Erythroblast (primary cell): ENCODE measurements at regions not wholly inside any gene's neighbourhood (a gene's known extent, or its start where the extent isn't known, plus 50 kb on each side); places are given as distances from the start of the nearest gene placed in this dataset.

ENCODE experiments used
- GATA1 ChIP-seq: IDR thresholded peaks from 2 replicates; pipeline ENCODE4 v1.6.1; 2011; ENCODE audit warnings: low read depth, mild to moderate bottlenecking, control low read depth, low read length, moderate library complexity
- POLR2A ChIP-seq: IDR thresholded peaks from 2 replicates; pipeline ENCODE4 v1.6.1; 2011; ENCODE audit warnings: mild to moderate bottlenecking, low read length

DNA sequence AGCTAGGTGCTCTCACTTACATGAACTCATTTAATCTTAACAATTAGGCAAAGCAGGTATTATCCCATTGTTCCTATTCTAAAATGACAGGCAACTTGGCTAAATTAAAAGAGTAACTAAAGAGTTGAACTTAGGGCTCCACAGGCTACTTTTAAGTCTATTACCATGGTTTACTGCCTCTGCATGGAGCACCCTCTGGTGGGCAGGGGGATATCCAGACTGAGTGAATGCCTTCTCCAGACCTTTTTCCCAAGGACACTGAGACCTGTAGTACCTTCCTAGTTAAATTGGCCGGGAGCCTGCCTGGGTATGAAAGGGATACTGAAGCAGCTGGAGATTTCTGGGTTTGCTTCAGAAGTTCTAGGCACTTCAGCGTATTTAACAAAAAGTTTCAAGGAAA is 238.1 kb downstream of the ELAVL2 start:
- TF ChIP-seq POLR2A = no peak
- TF ChIP-seq GATA1 = no peak
